A673 (cell line): ENCODE measurements at regions not wholly inside any gene's neighbourhood (a gene's known extent, or its start where the extent isn't known, plus 50 kb on each side); places are given as distances from the start of the nearest gene placed in this dataset.

ENCODE experiments used
- BruUV-seq: library from RNA; stranded (reverse); fragments of 400-500 nt; replicated peaks from 2 replicates; lab custom pipeline; 2021; lab: Mats Ljungman, UMichigan
- CTCF ChIA-PET: fragments of 300-600 bp; sonication (Branson Sonifier 250); formaldehyde crosslinking; loops from one replicate; lab custom pipeline; 2022; ENCODE audit warnings: antibody characterized with exemption; lab: Charles Lee
- POLR2A ChIA-PET: fragments of 300-600 bp; sonication (Branson Sonifier 250); formaldehyde crosslinking; loops from one replicate; lab custom pipeline; 2022; ENCODE audit warnings: antibody characterized with exemption; ENCODE audit not compliant: low non-redundant PET; lab: Charles Lee
- DNase-seq: peaks from one replicate; pipeline ENCODE4 v3.0.0-alpha.2; 2015; ENCODE audit warnings: low spot score
- H3K27ac ChIP-seq: fragments of 200-600 bp; sonication (generic); 2 replicates; pipeline ENCODE4 v1.5.1; 2016; ENCODE audit warnings: mixed run types, low read depth, mild to moderate bottlenecking, mixed read lengths, antibody characterized with exemption, low read length; ENCODE audit not compliant: poor library complexity, severe bottlenecking
- H3K27me3 ChIP-seq: fragments of 200-600 bp; sonication (generic); replicated peaks from 2 replicates; pipeline ENCODE4 v1.6.1; 2017; ENCODE audit warnings: mixed run types, low read depth, mild to moderate bottlenecking, mixed read lengths, antibody characterized with exemption, low read length; ENCODE audit not compliant: insufficient read depth, poor library complexity
- H3K36me3 ChIP-seq: fragments of 200-600 bp; sonication (generic); 2 replicates; pipeline ENCODE4 v1.6.1; 2016; ENCODE audit warnings: mixed run types, mild to moderate bottlenecking, mixed read lengths, antibody characterized with exemption, low read length; ENCODE audit not compliant: insufficient read depth, poor library complexity, severe bottlenecking
- H3K4me1 ChIP-seq: fragments of 200-600 bp; sonication (generic); 2 replicates; pipeline ENCODE4 v1.6.1; 2017; ENCODE audit warnings: mixed run types, mild to moderate bottlenecking, mixed read lengths, antibody characterized with exemption, low read length; ENCODE audit not compliant: insufficient read depth, poor library complexity, severe bottlenecking
- H3K4me3 ChIP-seq: fragments of 200-600 bp; sonication (generic); 2 replicates; pipeline ENCODE4 v1.5.1; 2016; ENCODE audit warnings: low read depth, mixed run types, mild to moderate bottlenecking, mixed read lengths, low read length; ENCODE audit not compliant: poor library complexity, severe bottlenecking
- H3K9me3 ChIP-seq: fragments of 200-600 bp; sonication (generic); 2 replicates; pipeline ENCODE4 v1.6.1; 2016; ENCODE audit warnings: mixed run types, low read depth, mild to moderate bottlenecking, mixed read lengths, antibody characterized with exemption, low read length; ENCODE audit not compliant: poor library complexity, severe bottlenecking
- EZH2 ChIP-seq: fragments of 200-600 bp; sonication (generic); IDR thresholded peaks from 2 replicates; pipeline ENCODE4 v1.6.1; 2017; ENCODE audit warnings: borderline replicate concordance, low read depth, mild to moderate bottlenecking, mixed read lengths, antibody characterized with exemption, low read length; ENCODE audit not compliant: poor library complexity, severe bottlenecking
- intact Hi-C: fragments of 100-400 bp; cut with micrococcal nuclease; formaldehyde crosslinking; loops from one replicate; pipeline ENCODE4 v1.10.0; 2022; ENCODE audit not compliant: unreplicated experiment
- TF ChIP-seq, protein P1 (sequence below): fragments of 300-800, 200-600 bp; sonication (generic); conservative IDR thresholded peaks from 2 replicates; pipeline ENCODE4 v1.5.1; 2017; ENCODE audit warnings: low read depth, mild to moderate bottlenecking, antibody characterized with exemption, low read length, moderate library complexity, mixed read lengths

DNA sequence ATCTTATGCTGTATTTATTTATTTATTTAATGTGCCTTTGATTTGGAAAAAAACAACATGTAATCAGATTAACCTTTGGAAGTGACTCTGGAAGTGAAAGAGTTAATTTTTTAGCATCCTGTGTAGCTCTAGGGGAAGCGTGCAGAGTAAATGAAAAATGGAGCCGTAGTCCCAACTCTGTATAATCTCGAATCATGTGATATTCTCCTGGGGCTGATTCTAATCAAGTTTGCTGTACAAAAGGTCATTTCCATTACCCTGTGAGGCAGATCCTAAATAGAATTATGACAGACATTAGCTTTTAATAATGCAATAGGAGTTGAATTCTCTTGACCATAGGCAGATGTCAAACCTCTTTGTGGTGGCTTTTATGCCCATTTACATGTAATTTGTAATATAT is 238.6 kb upstream of the CSNK1A1L start:
- TF ChIP-seq, protein P1, sequence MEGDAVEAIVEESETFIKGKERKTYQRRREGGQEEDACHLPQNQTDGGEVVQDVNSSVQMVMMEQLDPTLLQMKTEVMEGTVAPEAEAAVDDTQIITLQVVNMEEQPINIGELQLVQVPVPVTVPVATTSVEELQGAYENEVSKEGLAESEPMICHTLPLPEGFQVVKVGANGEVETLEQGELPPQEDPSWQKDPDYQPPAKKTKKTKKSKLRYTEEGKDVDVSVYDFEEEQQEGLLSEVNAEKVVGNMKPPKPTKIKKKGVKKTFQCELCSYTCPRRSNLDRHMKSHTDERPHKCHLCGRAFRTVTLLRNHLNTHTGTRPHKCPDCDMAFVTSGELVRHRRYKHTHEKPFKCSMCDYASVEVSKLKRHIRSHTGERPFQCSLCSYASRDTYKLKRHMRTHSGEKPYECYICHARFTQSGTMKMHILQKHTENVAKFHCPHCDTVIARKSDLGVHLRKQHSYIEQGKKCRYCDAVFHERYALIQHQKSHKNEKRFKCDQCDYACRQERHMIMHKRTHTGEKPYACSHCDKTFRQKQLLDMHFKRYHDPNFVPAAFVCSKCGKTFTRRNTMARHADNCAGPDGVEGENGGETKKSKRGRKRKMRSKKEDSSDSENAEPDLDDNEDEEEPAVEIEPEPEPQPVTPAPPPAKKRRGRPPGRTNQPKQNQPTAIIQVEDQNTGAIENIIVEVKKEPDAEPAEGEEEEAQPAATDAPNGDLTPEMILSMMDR: no peak
- no TSS peak for BruUV-seq

DNA sequence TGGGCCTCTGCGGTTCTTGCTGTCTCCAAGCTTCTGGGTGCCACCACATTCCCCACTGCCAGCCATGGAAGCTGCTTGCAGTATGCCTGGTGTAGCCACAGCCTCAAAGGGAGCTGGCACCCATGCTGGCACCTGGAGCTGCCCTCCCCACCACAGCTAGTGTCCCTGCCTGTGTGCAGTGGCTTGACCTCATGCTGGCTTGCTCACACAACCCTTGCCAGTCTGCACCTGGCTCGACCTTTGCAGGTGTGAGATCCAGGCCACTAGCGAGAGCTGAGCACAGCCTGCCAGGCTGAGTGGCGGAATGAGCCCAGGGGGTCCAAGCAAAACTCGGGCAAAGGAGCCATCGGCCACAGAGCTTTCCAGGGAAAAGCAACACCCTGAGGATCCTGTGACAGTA is 236.7 kb upstream of the CSNK1A1L start:
- no TSS peak for BruUV-seq
- ChIA-PET POLR2A (no interaction called here), CTCF (no interaction called here)
- DNase-seq: no peak
- H3K9me3 ChIP-seq: no peaks in the 10 kb centered on the region
- intact Hi-C loops: no loop called here
- no peak overlapping the region for H3K27ac ChIP-seq
- no peak for TF ChIP-seq EZH2
- TF ChIP-seq, protein P1: no peak
- no peaks in the 10 kb centered on the region for H3K4me1 ChIP-seq
- H3K4me3 ChIP-seq: no peak overlapping the region
- H3K27me3 ChIP-seq: no peaks in the 10 kb centered on the region
- H3K36me3 ChIP-seq: no peaks in the 10 kb centered on the region

More for the DNA sequence above, 238.6 kb upstream of the CSNK1A1L start:
- Histone ChIP-seq H3K4me3 (no peak overlapping the region), H3K27ac (no peak overlapping the region), H3K27me3 (no peaks in the 10 kb centered on the region), H3K4me1 (no peaks in the 10 kb centered on the region), H3K36me3 (no peaks in the 10 kb centered on the region), H3K9me3 (no peaks in the 10 kb centered on the region)
- intact Hi-C loops: no loop called here
- CTCF ChIA-PET: no interaction called here
- no peak for DNase-seq
- POLR2A ChIA-PET: no interaction called here

DNA sequence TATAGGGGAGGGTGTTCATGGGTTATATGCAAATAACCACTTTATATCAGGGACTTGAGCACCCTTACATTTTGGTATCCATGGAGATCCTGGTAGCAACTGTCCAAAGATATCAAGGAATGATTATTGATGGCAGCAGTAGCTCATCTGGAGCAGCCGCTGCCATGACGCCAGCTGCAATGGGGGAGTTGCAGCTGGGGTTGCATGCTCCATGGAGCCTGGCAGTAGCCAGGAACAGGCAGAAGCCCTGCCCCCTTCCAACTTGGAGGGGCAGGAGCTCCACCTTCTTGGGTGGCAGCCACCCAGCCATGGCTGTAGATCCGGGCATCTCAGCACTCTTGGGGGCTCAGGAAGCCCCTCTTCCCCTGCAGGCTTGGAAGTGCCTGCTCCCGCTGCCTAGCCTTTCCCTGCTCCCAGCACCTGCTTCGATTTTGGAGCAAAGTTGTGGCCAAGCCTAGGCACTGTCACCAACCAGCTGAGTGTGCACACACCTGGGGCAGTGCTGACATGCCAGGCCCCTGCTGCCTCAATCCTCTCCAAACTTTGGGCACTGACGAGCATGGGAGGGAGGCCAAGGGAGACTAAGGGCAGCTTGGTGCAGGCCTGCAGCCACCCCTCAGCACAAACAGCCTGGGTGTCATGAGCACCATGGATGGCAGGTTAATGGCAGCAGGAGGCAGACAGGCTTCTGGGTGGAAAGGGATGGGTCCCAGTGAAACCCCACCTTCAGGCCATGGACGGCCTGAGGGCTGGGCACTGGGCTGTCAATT is 235.6 kb upstream of the CSNK1A1L start:
- H3K27me3 ChIP-seq: no peaks in the 10 kb centered on the region

More for the DNA sequence above, 235.6 kb upstream of the CSNK1A1L start:
- DNase-seq: no peak
- TF ChIP-seq, protein P1: no peak
- TF ChIP-seq EZH2: no peak
- no peaks in the 10 kb centered on the region for H3K9me3 ChIP-seq
- CTCF ChIA-PET: no interaction called here
- H3K27ac ChIP-seq: no peak overlapping the region
- no peak overlapping the region for H3K4me3 ChIP-seq
- BruUV-seq: no TSS peak
- POLR2A ChIA-PET: no interaction called here
- no peaks in the 10 kb centered on the region for H3K36me3 ChIP-seq
- intact Hi-C loops: no loop called here
- no peaks in the 10 kb centered on the region for H3K4me1 ChIP-seq
